8988T (cell line): ENCODE measurements at regions not wholly inside any gene's neighbourhood (a gene's known extent, or its start where the extent isn't known, plus 50 kb on each side); places are given as distances from the start of the nearest gene placed in this dataset.
"Not testable (repeated sequence)": the region's sequence is repeated elsewhere in the genome, so short reads cannot be mapped to it uniquely, and the experiment has no call there.

Experiments used
- DNase-seq: peaks from one replicate; pipeline ENCODE4 v3.0.0; 2011

GRCh38 chr5:51172903-51173626 is 210.2 kb upstream of the ISL1 start:
- DNase-seq = no peak

DNA sequence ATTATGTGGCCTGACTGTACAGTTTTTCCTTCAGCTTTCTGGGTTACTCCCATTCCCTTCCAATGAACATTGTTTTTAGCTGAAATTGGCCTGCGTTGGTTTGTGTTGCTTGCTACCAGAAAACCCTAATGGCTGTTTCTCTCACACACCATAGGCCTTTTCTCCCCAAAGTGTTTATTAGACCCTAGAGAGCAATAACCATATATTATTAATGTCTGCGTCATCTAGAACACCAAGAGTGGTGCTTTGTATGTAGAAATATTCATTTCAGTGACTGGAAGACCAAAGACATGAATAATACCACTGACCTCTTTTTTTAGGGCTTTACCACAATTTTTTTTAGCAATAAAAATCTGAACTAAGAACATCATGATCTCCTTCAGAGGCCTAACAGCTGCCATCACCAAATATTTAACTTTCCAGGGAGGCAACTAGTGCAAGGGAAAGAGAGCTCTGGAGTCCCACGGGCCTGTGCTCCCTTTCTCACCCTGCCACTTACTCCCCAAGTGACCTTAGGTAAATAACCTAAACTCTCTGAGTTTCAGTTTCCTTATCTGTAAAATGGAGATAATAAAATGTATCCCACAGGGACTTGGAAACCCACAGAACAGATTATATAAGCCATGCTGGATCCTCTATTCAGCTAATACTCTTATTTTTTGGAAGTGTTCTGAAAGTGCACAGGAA is 201.9 kb upstream of the ISL1 start:
- no peak for DNase-seq

DNA sequence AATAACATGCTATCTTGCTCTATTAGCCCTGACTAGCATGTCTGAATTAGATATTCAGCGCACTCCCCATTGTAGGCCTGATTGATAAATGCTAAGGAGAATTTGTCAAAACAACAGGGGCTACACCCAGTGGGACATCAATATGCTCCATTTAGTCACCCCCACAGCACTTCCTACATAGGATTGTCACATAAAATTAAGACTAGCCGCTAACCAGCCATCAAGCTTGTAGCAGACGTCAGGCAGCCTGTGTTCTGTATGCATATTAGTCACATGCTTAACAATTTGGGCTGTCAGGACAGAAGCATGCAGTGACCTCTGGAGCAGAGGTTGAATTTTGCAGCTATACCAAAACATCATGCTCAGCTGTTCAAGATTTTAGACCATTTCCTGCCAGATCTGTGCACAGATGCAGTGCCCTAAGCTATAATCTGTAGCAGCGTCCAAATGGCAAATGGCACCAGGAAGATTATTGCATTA is 197.4 kb upstream of the ISL1 start:
- DNase-seq = no peak

DNA sequence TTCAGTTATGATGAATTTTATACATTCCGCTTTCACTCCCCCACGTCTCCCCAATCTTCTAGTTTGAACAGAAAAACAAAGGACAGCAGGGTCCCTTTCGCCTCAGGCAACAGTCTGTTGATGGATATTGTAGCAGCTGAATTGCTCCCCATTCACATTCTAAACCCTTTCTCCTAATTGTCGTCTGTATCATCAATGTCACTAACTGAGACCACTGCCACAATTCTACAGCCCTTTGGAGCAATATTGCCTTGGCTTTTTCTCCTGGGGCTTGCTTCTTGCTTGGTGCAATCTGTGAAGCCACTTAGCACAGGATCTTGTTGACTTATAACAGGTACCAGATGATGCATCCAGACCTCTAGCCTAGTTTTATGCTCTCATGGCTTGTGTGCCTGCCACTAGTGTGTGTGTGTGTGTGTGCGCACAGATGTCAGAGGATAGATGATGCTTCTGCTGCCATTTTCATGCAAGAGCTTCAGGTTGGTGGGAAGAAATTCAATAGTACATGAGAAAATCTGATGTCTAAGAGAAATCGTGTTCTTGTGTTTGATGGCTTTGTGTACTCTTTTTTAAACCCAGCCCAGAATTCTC is 195.2 kb upstream of the ISL1 start:
- no peak for DNase-seq

GRCh38 chr5:51194671-51195070 is 188.6 kb upstream of the ISL1 start:
- no peak for DNase-seq

- no peak for DNase-seq
These were observed 182.2 kb upstream of the ISL1 start for GRCh38 chr5:51201024-51201423.

GRCh38 chr5:51201708-51202107 is 181.5 kb upstream of the ISL1 start:
- no peak for DNase-seq

GRCh38 chr5:51202161-51202560 is 181.1 kb upstream of the ISL1 start:
- DNase-seq = no peak

DNA sequence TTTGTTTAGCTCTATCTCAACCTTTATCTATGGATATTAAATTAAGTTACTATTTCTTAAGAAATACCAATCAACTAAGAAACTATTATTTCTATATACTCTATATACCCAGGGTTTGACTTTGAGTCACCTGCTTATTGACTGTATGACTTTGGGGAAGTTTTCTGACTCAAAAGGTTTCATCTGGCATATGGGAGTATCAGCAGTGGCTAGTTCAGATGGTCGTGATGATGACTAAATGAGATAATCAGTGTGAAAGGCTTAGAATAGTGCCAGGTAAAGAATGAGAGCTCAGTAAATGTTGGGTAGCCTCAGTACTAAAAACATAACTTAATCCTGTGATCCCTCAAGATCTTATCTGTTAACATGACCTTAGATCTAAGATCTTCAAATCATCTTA is 179.7 kb upstream of the ISL1 start:
- no peak for DNase-seq

GRCh38 chr5:51208296-51208695 is 175.0 kb upstream of the ISL1 start:
- no peak for DNase-seq

DNA sequence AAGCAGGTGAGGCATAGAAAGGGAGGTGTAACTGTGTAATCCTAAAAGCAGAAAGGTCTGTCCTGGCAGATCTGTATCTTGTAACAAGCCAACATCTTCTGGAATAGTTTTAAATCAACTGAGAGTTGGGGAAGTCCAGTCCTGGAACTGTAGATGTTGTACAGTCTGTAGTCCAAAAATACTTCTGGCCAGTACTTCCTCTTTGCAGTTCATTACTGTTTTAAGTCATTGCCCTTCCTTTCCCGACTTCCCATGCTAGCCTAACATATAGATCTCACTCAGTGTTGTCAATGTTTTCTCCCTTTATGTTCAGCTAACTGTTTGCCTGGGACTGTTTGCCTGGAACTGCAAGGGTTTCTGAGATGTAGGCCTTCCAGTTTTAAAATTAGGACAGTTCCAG is 168.5 kb upstream of the ISL1 start:
- DNase-seq = no peak

- no peak for DNase-seq
These were observed 157.2 kb upstream of the ISL1 start for GRCh38 chr5:51225789-51226742.

DNA sequence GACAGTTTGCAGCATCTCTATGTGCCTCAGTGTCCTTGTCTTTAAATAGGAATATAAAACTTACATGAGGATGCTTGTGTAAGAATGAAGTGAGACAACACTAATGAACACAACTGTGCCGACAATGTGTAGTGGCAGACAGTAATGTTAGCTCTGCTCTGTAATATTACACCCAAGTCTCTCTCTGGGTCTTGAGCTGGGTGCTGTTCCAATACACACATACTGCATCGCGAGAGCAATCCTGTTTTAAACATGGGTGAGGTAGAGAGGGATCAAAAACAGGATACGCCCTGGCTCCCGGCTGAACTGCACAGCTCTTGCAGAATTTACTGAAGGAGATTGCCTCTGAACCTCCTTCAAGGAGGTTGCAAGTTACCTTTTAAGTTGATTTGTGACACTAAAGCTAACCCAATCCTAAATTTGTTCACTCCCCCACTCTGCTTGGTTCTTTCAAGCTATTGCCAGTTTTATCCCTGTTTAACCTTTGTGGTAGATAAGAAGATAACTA is 155.2 kb upstream of the ISL1 start:
- DNase-seq = no peak

DNA sequence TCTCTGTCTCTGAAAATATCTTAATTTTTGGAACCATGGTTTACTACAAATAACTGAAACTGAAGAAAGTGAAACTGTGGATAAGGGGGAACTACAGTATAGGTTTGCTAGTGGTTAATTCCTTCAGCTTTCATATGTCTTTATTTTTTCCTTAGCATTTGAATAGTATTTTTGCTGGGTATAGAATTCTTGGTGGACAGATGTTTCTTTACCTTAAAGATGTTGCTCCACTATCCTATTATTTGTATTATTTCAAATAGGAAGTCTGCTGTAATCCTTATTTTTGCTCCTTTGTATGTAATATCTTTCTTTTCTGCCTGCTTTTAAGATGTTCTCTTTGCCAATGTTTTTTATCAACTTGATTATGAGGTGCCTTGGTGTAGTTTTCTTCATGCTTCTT is 152.9 kb upstream of the ISL1 start:
- no peak for DNase-seq

DNA sequence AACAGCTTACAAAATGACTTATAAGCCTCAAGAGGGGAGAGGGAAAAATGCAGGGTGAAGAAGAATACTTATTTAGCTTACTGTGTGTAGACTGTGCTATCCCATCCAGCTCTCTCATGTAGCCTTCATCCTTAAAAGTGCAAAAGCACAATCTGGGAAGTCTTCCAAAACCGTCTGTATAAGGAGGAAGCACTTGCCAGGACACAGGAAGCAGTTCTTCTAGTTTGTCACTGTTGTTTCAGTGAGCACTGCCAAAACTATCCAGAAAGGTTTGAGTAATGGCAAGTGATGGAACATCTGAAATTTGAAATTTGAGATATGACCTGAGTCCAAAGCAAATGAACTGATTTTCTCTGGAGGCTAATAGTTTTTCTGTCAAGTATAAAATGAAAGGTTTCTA is 140.8 kb upstream of the ISL1 start:
- no peak for DNase-seq

DNA sequence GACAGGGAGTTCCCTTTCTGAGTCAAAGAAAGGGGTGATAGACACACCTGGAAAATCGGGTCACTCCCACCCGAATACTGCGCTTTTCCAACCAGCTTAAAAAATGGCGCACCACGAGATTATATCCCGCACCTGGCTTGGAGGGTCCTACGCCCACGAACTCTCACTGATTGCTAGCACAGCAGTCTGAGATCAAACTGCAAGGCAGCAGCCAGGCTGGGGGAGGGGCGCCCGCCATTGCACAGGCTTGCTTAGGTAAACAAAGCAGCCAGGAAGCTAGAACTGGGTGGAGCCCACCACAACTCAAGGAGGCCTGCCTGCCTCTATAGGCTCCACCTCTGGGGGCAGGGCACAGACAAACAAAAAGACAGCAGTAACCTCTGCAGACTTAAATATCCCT is 132.3 kb upstream of the ISL1 start:
- not testable (repeated sequence) for DNase-seq

- DNase-seq = no peak
These were observed 112.0 kb upstream of the ISL1 start for GRCh38 chr5:51271261-51271660.

GRCh38 chr5:51273021-51273420 is 110.2 kb upstream of the ISL1 start:
- DNase-seq = no peak

GRCh38 chr5:51273871-51274270 is 109.4 kb upstream of the ISL1 start:
- DNase-seq = no peak

DNA sequence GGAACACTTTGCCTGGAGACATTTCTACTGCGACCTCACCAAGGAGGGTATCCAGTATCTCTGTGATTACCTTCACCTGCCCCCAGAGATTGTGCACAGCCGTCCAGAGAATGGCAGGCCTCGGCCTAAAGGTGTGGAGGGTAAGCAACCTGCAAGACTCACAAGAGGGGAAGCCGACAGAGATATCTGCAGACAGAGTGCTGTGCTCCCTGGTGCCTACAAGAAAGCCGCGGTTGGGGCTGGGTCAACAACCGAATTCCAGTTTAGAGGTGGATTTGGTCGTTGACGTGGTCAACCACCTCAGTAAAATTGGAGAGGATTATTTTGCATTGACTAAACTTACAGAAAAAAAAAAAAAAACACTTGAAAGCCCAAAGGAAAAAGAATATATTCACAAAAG is 107.8 kb upstream of the ISL1 start:
- no peak for DNase-seq

DNA sequence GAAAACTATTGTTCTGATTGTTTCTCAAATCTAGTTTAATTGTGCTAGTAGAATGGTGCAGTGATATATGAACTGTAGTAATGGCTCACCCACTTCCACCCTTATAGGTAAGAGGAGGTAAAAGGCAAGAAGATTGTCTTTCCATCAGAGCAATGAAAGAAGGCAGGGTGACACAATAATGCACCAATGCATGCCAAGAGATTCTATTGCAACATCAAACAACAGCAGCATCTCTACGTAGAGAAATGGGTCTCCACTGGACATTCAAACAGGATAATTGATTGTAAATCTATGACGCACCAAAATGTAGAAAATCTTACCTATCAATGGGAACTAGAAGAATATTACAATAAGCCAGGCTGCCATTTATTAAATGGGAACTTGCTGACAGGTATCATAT is 107.0 kb upstream of the ISL1 start:
- no peak for DNase-seq

DNA sequence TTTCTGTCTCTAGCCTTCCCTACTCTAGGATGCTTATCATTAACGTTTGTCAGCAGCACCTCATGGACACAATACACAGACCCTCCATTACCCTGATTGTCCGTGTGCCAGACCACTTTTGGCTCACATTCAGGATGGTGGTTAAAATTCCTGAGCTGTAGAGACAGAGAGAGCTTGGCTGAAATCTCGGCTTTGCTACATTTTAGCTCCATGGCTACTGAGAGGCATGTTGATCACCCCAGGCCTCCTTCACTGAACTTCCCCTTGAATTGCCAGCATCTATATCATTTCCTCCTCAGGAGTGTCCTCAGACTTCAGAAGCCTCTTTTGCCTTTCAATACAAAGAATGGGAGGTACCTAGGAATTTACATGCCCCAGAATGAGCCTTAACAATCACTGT is 104.7 kb upstream of the ISL1 start:
- DNase-seq = no peak
